IgD-negative memory B cell (primary cell): ENCODE measurements at regions not wholly inside any gene's neighbourhood (a gene's known extent, or its start where the extent isn't known, plus 50 kb on each side); places are given as distances from the start of the nearest gene placed in this dataset.

Experiments
- H3K27ac Mint-ChIP-seq, 3 donors: one replicate each; pipeline ENCODE4 v1.8.0; 2020 to 2022; ENCODE audit warnings: mild to moderate bottlenecking in 3 of 3, mixed read lengths in 3 of 3, moderate library complexity in 1 of 3
- H3K27me3 Mint-ChIP-seq: one replicate; pipeline ENCODE4 v1.8.0; 2021; ENCODE audit warnings: mixed read lengths
- H3K36me3 Mint-ChIP-seq: one replicate; pipeline ENCODE4 v1.8.0; 2020; ENCODE audit warnings: mild to moderate bottlenecking, mixed read lengths
- H3K4me1 Mint-ChIP-seq, 3 donors: one replicate each; pipeline ENCODE4 v1.8.0; 2020 to 2022; ENCODE audit warnings: mixed read lengths in 3 of 3, mild to moderate bottlenecking in 1 of 3
- H3K4me3 Mint-ChIP-seq, 4 donors: one replicate each; pipeline ENCODE4 v1.8.0; 2020 to 2022; ENCODE audit warnings: mild to moderate bottlenecking in 4 of 4, mixed read lengths in 4 of 4, moderate library complexity in 3 of 4
- H3K9me3 Mint-ChIP-seq, 3 donors: one replicate each; pipeline ENCODE4 v1.8.0; 2020 to 2021; ENCODE audit warnings: mixed read lengths in 3 of 3, mild to moderate bottlenecking in 1 of 3

DNA sequence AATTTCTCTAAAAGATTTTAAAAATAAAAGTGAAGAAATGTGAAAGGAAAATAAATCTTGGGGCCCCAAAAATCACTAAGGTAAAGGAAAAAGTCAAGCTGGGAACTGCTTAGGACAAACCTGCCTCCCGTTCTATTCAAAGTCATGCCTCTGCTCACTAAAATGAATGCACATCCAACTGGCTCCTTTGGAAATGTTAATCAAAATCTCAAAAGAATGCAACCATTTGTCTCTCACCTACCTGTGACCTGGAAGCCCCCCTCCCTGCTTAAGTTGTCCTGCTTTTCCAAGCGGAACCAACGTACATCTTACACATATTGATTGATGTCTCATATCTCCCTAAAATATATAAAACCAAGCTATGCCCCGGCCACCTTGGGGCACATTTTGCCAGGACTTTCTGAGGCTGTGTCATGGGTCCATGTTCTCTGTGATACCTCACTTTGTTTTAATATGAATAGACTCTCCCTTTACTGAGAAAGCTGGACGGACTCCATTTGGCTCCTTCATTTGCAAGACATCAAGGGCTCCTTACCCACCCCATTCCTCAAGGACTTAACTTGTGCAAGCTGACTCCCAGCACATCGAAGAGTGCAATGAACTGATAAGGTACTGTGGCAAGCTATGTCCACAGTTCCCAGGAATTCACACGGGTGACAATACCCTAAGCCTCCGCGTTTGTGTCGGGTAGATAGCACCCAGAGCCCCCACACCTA lies 164.3 kb downstream of the SMC2 start:
- Mint-ChIP-seq H3K27ac (no peak overlapping the region), H3K27me3 (no peaks in the 10 kb centered on the region), H3K9me3 (peaks cover 0 to 4% (median 0%) of the 10 kb centered on the region in 3 donors), H3K4me3 (no peak overlapping the region), H3K36me3 (no peaks in the 10 kb centered on the region), H3K4me1 (no peaks in the 10 kb centered on the region)

DNA sequence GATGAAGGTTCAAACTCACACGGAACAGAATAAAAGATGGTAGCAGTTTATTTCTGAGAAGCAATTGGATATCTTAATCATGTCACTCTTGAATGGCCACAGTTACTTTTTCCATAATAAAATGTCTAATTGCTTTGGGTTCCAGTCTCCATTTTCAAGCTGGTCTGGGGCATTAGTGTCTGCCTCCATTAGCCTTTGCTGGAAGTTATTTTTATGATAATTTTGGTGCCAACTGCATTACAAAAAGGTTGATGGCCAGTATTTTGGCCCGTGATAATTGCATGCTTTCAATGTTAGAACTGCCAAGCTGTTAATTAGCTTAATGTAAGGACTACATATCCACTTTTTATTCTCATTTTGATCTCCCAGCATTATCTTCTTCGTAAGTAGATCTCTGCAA lies 165.9 kb downstream of the SMC2 start:
- Mint-ChIP-seq H3K27ac (no peak overlapping the region), H3K9me3 (peaks cover 0 to 3% (median 0%) of the 10 kb centered on the region in 3 donors), H3K4me3 (no peak overlapping the region), H3K4me1 (no peaks in the 10 kb centered on the region), H3K27me3 (no peaks in the 10 kb centered on the region), H3K36me3 (no peaks in the 10 kb centered on the region)

DNA sequence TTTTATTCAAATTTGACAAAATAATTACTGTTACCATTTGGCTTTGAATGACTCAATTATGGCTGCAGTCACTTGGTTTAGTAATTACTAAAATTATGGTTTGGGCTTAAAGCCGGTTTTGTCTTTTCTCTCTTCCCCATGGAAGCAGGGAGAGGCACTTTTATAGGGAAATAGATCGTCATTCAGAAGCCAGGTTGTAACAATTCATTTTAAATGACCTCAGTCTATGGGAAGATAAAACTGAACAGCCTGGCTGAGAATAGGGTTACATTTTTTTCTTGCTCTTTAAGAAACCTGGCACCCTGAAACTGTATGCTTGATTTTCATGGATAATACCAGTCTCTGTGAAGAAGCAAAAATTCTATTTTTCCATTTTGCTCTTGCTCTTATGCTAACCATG lies 169.8 kb downstream of the SMC2 start:
- H3K27me3 Mint-ChIP-seq = no peaks in the 10 kb centered on the region
- H3K4me1 Mint-ChIP-seq = no peaks in the 10 kb centered on the region
- no peak overlapping the region for H3K27ac Mint-ChIP-seq
- H3K9me3 Mint-ChIP-seq = no peaks in the 10 kb centered on the region
- no peak overlapping the region for H3K4me3 Mint-ChIP-seq
- H3K36me3 Mint-ChIP-seq = no peaks in the 10 kb centered on the region

DNA sequence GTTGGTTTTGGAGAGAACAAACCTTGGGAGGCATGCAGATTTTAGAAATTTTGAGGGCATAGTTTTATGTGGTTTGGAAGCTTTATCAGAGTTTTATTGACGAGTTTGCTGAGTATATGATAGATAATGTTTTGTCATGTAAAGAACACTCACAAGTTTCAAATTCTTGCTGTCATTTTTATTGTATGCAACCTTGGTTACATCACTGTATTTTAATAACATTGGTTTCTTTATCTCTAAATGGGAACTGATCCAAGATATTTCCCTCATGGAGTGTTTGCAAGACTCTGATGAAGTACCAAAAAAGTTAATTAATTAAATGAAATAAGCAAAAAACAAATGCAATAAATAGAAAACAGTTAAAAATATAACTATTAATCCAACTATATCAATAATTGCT lies 170.3 kb downstream of the SMC2 start:
- Mint-ChIP-seq H3K27me3 (no peaks in the 10 kb centered on the region), H3K4me3 (no peak overlapping the region), H3K4me1 (no peaks in the 10 kb centered on the region), H3K36me3 (no peaks in the 10 kb centered on the region), H3K9me3 (no peaks in the 10 kb centered on the region), H3K27ac (no peak overlapping the region)

DNA sequence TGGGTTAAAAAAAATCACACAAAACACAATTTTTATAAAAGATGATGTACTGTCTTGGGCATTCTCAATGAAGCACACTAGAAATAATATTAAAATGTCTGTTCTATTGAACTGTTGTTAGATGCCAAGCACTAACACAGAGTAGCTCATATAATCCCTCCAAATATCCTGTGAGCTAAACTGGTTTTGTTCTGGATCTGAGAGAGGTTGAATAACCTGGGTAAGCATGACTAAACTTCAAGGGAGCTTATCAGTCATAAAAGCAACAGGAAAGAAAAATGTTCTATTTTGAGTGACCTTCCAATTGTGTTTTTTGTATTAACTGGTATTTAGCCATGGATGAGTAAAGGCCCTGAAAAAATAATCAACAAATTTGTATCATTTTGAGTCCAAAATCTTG lies 175.3 kb downstream of the SMC2 start:
- H3K27me3 Mint-ChIP-seq = no peaks in the 10 kb centered on the region
- H3K36me3 Mint-ChIP-seq = no peaks in the 10 kb centered on the region
- H3K4me1 Mint-ChIP-seq = no peaks in the 10 kb centered on the region
- H3K9me3 Mint-ChIP-seq = no peaks in the 10 kb centered on the region
- H3K27ac Mint-ChIP-seq = no peak overlapping the region
- H3K4me3 Mint-ChIP-seq = no peak overlapping the region

DNA sequence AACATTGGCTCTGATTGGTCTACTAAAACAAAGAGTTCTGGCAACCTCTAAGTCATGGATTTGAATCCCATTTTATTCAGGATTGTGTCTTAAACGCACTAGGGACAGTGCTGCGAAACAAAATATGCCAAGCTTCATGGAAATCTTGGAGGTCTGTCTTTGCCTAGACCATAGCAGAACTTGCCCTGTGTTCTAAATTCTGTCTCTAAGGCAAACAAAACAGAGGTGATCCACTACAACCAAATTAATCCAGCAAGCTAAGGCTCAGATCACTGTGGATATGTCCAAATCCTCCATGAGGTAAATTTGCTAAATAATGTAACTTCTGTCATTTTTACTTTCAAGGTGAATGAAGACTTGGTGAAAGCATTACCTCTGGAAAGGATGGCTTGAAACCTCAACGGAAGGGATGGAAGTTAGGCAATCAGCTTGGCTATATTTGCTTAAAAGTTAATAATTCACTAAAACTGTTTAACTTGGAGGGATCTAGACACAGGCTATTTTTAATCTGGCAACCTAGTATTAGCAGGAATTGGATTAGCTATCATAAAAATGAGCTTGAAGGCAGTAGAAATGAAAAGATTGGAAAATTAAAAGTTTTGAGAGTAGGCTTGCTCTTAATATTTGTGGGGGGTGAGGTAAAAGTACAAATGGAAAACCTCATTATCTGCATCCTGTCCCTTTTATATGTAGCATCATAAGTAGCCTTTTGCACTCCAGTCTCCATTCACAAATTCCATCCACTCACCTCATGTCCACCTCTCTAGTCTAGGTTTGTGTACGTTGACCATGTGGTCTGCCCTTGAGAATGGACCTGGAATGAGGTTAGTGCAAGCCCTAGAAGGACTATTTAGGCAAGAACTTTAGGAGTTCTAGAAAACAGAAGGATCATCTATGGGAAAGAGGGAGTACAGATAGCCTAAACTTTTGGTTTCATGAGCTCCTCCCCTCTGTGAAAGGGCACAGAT lies 176.2 kb downstream of the SMC2 start:
- no peak overlapping the region for H3K4me3 Mint-ChIP-seq
- no peaks in the 10 kb centered on the region for H3K27me3 Mint-ChIP-seq
- H3K36me3 Mint-ChIP-seq = no peaks in the 10 kb centered on the region
- no peaks in the 10 kb centered on the region for H3K9me3 Mint-ChIP-seq
- H3K4me1 Mint-ChIP-seq = no peaks in the 10 kb centered on the region
- H3K27ac Mint-ChIP-seq = no peak overlapping the region

DNA sequence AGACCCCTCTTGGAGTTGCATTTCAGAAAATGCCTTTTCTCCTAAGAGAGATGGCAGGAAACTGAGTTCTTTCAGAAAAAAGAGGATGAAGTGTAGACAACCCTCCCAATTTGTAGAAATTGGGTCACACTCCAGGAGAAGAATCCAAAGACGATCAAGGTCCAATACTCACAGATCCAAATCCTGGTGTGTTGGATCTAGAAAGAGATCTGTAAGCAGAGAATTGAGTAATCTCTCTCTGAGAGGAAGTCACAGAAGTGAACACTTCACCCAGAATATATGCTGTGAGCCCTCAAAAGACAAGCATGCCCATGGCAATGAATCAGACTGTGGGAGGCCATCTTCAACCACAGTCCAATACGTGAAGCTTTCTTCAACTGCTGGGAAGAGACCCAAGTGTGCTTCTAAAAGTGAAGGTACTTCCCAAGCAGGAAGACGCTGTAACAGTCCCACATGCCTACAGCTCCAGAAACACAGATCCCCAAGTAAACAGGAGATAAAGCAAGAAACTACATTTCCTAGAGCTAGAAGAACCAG lies 182.7 kb downstream of the SMC2 start:
- Mint-ChIP-seq H3K4me1 (no peaks in the 10 kb centered on the region), H3K9me3 (peaks cover 5 to 8% (median 8%) of the 10 kb centered on the region in 3 donors), H3K27me3 (no peaks in the 10 kb centered on the region), H3K36me3 (no peaks in the 10 kb centered on the region), H3K27ac (no peak overlapping the region), H3K4me3 (no peak overlapping the region)

DNA sequence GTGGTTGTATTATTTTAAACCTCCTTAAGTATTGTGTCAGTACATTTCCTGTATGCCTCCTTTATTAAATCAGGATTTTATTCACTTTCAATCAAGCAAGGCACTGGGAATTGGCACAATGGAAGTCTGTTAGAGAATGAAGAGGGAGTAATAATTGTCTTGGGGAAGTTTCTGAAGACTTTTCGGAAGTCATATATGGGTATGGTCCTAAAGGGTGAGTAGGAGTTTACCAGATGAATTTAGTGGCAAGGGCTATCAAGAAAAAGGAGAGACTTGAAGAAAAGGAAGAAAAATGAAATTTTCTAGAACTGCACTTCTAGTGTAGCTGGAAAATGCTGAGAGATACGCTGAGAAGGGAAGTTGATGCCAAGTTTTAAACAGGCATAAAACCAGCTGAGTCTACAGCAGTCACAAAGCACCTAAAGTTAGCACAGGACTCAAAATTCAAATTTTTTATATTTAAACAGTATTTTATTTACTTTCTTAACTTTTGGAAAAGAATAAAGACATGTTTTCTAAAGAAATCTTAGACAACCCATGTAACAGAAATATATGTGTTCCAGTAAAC lies 184.9 kb downstream of the SMC2 start:
- peaks cover 5 to 10% (median 8%) of the 10 kb centered on the region in 3 donors for H3K9me3 Mint-ChIP-seq
- H3K36me3 Mint-ChIP-seq = no peaks in the 10 kb centered on the region
- no peak overlapping the region for H3K4me3 Mint-ChIP-seq
- H3K27ac Mint-ChIP-seq = no peak overlapping the region
- no peaks in the 10 kb centered on the region for H3K4me1 Mint-ChIP-seq
- no peaks in the 10 kb centered on the region for H3K27me3 Mint-ChIP-seq

DNA sequence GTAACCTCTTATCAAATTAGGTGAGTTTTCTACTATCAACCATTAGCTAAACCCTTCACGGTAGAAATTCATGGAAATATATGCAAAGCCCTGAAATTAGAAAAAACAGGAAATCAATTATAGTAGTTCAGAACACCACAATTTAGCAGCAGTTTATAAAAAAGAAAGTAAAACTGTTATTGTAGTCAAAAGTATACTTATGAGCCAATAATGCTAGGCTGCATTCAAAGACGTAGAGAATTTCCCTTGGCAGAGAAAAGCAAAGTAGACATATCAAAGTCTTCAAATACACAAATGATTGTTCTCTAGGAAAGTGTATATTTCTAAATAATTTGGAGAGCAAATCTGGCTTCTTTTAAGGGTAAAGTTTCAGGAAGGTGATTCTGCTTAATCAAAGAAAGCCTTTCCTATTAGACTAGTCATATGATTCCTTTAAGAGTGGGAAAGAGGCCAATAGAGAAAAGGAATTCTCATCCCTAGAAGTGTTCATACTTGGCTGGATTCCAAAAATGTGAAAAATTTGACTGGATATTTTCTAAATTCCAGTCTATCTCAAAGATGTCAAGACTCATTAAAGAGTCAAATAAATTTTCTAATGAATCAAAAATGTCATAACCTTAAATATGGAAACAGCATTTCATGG lies 185.5 kb downstream of the SMC2 start:
- Mint-ChIP-seq H3K27me3 (no peaks in the 10 kb centered on the region), H3K36me3 (no peaks in the 10 kb centered on the region), H3K4me3 (no peak overlapping the region), H3K27ac (no peak overlapping the region), H3K4me1 (no peaks in the 10 kb centered on the region), H3K9me3 (peaks cover 5 to 10% (median 8%) of the 10 kb centered on the region in 3 donors)

DNA sequence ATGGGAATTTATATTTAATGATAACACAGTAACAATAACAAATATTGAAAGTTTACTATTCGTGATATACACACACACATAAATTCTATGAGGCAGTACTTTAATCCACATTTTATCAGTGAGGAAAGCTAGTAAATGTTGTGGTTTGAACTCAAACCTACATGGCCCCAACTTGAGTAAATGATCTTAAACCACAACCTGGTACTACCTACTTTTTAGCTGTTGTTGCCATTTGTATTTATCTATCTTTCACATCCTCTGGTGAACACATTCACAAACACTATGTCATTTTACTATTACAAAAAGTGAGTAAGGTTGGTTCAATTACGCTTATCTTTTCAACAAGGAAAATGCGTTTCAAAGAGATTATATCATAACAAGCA lies 186.1 kb downstream of the SMC2 start:
- H3K36me3 Mint-ChIP-seq = no peaks in the 10 kb centered on the region
- no peaks in the 10 kb centered on the region for H3K27me3 Mint-ChIP-seq

DNA sequence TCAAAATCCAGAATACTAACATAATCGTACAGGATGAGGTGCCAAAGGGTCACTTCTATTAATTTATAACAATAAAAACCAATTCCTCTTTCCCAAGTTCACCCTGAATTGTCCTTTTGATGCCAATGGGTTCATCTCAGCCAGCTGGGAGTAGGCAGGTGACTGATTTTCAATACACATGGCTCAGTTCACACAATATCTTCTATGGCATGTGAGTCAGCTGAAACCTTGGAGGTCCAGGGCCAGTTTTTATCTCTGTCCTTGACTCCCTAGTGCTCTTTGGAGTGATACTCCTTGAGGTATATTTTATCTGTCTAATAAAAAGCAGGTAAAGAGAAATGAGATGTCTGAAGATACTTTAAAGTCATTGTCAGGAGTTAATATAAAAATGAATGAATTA lies 186.6 kb downstream of the SMC2 start:
- no peaks in the 10 kb centered on the region for H3K27me3 Mint-ChIP-seq
- no peaks in the 10 kb centered on the region for H3K36me3 Mint-ChIP-seq
- peaks cover 5 to 10% (median 8%) of the 10 kb centered on the region in 3 donors for H3K9me3 Mint-ChIP-seq
- no peaks in the 10 kb centered on the region for H3K4me1 Mint-ChIP-seq
- H3K4me3 Mint-ChIP-seq = no peak overlapping the region
- no peak overlapping the region for H3K27ac Mint-ChIP-seq

More for the DNA sequence above, 186.1 kb downstream of the SMC2 start:
- Mint-ChIP-seq H3K4me3 (no peak overlapping the region), H3K9me3 (peaks cover 5 to 10% (median 8%) of the 10 kb centered on the region in 3 donors), H3K27ac (no peak overlapping the region), H3K4me1 (no peaks in the 10 kb centered on the region)

DNA sequence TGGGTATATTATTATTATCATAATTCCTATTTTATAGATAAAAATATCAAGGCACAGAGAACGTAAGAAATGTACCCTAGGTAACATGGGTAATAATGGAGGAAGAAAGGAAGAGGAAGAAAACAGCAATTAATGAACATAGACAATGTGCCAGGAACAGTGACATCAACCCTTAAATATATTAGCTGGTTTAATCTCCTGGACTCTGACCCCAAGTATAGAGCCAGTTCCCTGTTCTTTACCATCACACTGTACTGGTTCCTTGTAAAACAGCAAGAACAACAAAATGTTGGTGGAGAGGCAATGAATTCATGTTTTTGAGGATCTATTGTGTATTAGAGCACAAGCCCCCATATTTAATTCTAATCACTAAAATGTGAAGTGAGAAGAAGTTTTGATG lies 192.1 kb downstream of the SMC2 start:
- Mint-ChIP-seq H3K36me3 (no peaks in the 10 kb centered on the region), H3K4me1 (no peaks in the 10 kb centered on the region), H3K4me3 (no peak overlapping the region)

DNA sequence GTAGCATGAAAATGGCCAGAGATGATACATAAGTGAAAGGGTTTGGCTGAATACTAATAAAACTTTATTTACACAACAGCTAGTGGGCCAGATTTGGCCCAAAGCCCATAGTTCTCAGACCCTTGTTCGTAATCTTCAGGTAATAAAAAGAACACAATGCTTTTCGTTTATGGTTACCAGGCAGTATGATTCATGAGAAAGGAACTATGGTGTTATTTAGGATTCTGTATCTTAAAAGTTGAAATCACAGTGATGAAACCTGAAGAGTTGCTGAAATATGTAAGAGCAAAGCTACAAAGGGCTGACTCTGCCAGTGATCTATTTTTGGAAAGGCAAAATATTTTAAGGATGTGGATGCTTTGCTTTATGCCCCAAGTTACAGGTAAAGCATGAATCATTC lies 192.7 kb downstream of the SMC2 start:
- Mint-ChIP-seq H3K4me1 (no peaks in the 10 kb centered on the region), H3K27ac (no peak overlapping the region), H3K36me3 (no peaks in the 10 kb centered on the region), H3K4me3 (no peak overlapping the region), H3K9me3 (peaks cover 0 to 2% (median 2%) of the 10 kb centered on the region in 3 donors), H3K27me3 (no peaks in the 10 kb centered on the region)

More for the DNA sequence above, 192.1 kb downstream of the SMC2 start:
- H3K27ac Mint-ChIP-seq = no peak overlapping the region
- no peaks in the 10 kb centered on the region for H3K27me3 Mint-ChIP-seq
- peaks cover 4 to 7% (median 5%) of the 10 kb centered on the region in 3 donors for H3K9me3 Mint-ChIP-seq

DNA sequence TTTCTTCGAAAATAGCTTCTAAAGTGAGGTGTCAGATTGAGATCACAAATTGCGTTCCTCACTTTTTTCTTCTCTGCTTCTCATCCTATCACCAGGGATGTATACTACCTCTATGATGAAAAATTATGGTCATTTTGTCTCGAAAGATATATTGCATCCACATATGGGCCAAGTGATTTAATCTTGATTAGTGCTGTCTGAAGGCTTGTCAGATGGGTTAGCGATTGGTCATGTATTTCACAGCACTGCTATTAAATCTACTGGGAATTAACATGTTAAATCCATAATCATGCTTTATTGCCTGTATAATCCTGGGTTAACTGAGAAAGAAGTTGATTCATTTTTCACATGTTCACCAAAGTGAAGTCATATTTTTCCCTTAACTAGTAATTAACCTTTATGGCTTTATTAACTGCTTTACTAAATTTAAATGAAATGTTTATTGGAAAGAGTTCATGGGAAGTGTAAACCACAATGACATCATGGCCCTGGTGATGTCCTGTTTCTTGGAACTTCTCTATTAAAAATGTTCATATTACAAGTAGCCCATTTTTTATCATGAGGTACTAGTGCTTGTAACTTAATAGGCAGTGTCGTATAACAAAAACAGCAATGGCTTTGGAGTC lies 193.3 kb downstream of the SMC2 start:
- no peaks in the 10 kb centered on the region for H3K36me3 Mint-ChIP-seq

More for the DNA sequence above, 193.3 kb downstream of the SMC2 start:
- peaks cover 0 to 2% (median 0%) of the 10 kb centered on the region in 3 donors for H3K9me3 Mint-ChIP-seq
- H3K4me3 Mint-ChIP-seq = no peak overlapping the region
- no peaks in the 10 kb centered on the region for H3K4me1 Mint-ChIP-seq
- no peak overlapping the region for H3K27ac Mint-ChIP-seq
- no peaks in the 10 kb centered on the region for H3K27me3 Mint-ChIP-seq
